ENCODE measurements at regions not wholly inside any gene's neighbourhood (a gene's known extent, or its start where the extent isn't known, plus 50 kb on each side); places are given as distances from the start of the nearest gene placed in this dataset.

DNA sequence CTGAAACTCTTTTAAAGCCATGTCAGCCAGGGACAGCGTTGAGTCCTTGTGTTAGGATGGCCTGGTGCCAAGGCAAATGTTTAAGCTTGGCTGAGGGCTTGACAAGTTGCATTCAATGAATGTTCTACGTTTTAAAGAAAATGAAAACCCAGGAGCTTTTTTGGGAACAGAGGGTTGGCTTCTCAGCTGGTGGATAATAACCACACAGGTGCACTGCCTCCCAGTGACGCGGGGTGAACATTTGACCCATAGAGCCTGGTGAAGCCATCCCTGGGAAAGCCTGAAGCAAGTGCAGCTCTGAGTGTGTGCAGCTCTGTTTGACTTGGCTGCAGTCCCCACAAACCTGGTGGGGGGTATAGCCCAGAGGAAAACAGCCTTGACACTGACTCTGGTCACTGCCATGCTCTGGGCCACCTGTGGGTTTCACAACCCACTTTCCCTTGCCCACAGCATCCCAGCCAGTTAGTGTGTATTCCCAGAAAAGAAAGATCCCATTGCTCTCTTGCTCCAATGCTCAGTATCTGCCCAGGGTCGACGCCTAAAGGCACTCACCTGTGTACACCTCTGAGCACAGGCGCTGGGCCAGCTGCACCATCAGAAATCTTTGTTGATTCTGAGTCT lies 874.9 kb downstream of the RNF144A start:
- TF ChIP-seq POLR2A (IDR thresholded peaks at IDR 0.05; ENCODE audit: low read length) = no peak
- TF ChIP-seq CBX8 (IDR thresholded peaks at IDR 0.05) = no peak
- no peak for TF ChIP-seq CTCF (IDR thresholded peaks at IDR 0.05)
- TF ChIP-seq USF2 (IDR thresholded peaks at IDR 0.05) = no peak
- TF ChIP-seq RFX5 (IDR thresholded peaks at IDR 0.05) = no peak
- TF ChIP-seq NFE2L2 (conservative IDR thresholded peaks at IDR 0.05; ENCODE audit: low read length) = no peak
- TF ChIP-seq MAZ (IDR thresholded peaks at IDR 0.05; ENCODE audit: borderline replicate concordance, low read depth, low read length) = no peak
- no peak for TF ChIP-seq ESRRA (IDR thresholded peaks at IDR 0.05; ENCODE audit: borderline replicate concordance, low read length)
- no peak for TF ChIP-seq EP300 (IDR thresholded peaks at IDR 0.05)
- TF ChIP-seq BHLHE40 (IDR thresholded peaks at IDR 0.05; ENCODE audit: low read depth, low read length) = no peak
- 0 out of 4 replicates have a peak, but pooled peaks of 1 of the 2 experiments have one; percentile 14 for TF ChIP-seq CEBPB (IDR thresholded peaks at IDR 0.05)
